HFFc6 (cell line): ENCODE measurements at regions not wholly inside any gene's neighbourhood (a gene's known extent, or its start where the extent isn't known, plus 50 kb on each side); places are given as distances from the start of the nearest gene placed in this dataset.

Source experiments
- DNase-seq: peaks from one replicate; pipeline ENCODE4 v3.0.0-alpha.2; 2018
- H3K27ac Mint-ChIP-seq: 2 replicates; pipeline ENCODE4 v1.8.0; 2020; ENCODE audit warnings: mild to moderate bottlenecking, mixed read lengths
- H3K27me3 Mint-ChIP-seq: 2 replicates; pipeline ENCODE4 v1.8.0; 2021; ENCODE audit warnings: mild to moderate bottlenecking, moderate library complexity, mixed read lengths; ENCODE audit not compliant: insufficient read depth
- H3K36me3 Mint-ChIP-seq: 2 replicates; pipeline ENCODE4 v1.8.0; 2021; ENCODE audit warnings: low read depth, mixed read lengths
- H3K4me1 Mint-ChIP-seq: 2 replicates; pipeline ENCODE4 v1.8.0; 2020; ENCODE audit warnings: low read depth, mixed read lengths
- H3K4me3 Mint-ChIP-seq: 2 replicates; pipeline ENCODE4 v1.8.0; 2020; ENCODE audit warnings: mild to moderate bottlenecking, moderate library complexity, mixed read lengths
- H3K9me3 Mint-ChIP-seq: 2 replicates; pipeline ENCODE4 v1.8.0; 2020; ENCODE audit warnings: mild to moderate bottlenecking, mixed read lengths
- TF ChIP-seq, protein P1 (sequence below): fragments of 200-600 bp; sonication (generic); IDR thresholded peaks from 2 replicates; pipeline ENCODE4 v1.5.0; 2021; ENCODE audit warnings: antibody characterized with exemption, mild to moderate bottlenecking

GRCh38 chr5:104928906-104929520 is 1366.4 kb upstream of the NUDT12 start:
- no peak for DNase-seq
- no peak overlapping the region for H3K27ac Mint-ChIP-seq
- TF ChIP-seq, protein P1, sequence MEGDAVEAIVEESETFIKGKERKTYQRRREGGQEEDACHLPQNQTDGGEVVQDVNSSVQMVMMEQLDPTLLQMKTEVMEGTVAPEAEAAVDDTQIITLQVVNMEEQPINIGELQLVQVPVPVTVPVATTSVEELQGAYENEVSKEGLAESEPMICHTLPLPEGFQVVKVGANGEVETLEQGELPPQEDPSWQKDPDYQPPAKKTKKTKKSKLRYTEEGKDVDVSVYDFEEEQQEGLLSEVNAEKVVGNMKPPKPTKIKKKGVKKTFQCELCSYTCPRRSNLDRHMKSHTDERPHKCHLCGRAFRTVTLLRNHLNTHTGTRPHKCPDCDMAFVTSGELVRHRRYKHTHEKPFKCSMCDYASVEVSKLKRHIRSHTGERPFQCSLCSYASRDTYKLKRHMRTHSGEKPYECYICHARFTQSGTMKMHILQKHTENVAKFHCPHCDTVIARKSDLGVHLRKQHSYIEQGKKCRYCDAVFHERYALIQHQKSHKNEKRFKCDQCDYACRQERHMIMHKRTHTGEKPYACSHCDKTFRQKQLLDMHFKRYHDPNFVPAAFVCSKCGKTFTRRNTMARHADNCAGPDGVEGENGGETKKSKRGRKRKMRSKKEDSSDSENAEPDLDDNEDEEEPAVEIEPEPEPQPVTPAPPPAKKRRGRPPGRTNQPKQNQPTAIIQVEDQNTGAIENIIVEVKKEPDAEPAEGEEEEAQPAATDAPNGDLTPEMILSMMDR: no peak
- H3K27me3 Mint-ChIP-seq: no peaks in the 10 kb centered on the region
- peaks cover 9% of the 10 kb centered on the region for H3K36me3 Mint-ChIP-seq
- no peak overlapping the region for H3K4me3 Mint-ChIP-seq
- no peaks in the 10 kb centered on the region for H3K4me1 Mint-ChIP-seq
- peaks cover 36% of the 10 kb centered on the region for H3K9me3 Mint-ChIP-seq

DNA sequence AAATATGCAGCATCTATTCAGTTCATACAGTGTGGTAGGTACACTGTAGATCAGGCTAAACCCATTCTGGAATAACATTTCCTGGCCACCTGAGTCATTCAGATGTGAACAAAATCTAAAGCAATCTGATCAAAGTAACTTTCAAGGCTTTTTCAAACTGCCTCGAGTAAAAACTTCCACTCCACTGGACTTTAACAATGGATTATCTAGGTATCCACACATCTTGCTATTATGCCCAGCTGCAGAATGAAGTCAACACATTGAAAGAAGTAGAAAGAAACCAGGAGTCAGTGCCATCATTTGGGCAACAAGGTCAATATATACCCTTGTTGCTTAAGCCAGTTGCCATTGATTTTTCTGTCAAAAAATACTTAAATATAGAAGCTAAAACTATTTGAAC is 1352.6 kb upstream of the NUDT12 start:
- no peaks in the 10 kb centered on the region for H3K27me3 Mint-ChIP-seq

DNA sequence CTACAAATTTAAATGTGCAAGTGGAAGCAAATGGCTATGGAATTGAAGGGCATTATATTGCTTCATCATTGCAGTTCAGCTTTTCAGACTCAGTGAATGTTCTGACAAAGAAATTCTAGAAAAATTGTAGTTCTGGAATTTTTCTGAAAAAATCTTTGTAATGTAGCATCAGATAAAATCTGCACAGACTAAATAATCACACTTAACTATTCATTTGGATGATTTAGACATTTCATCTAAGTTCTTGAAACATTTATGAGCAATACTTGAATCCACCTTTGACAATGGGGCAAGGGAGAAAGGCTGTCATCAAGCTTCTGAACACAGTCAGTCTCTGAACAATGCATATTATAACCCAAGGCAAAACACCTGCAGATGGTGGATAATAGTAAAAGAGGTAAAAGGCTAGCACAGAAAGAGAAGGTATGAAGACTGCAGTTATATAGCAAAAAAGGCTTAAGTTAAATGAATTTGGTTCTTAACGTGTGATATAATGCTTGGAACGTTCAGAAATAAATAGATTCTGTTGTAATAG is 1352.0 kb upstream of the NUDT12 start:
- no peaks in the 10 kb centered on the region for H3K4me1 Mint-ChIP-seq
- H3K36me3 Mint-ChIP-seq: no peaks in the 10 kb centered on the region
- TF ChIP-seq, protein P1: no peak
- no peak overlapping the region for H3K27ac Mint-ChIP-seq
- H3K9me3 Mint-ChIP-seq: peaks cover 32% of the 10 kb centered on the region
- no peak for DNase-seq
- H3K27me3 Mint-ChIP-seq: no peaks in the 10 kb centered on the region
- no peak overlapping the region for H3K4me3 Mint-ChIP-seq

More for the DNA sequence above, 1352.6 kb upstream of the NUDT12 start:
- TF ChIP-seq, protein P1: no peak
- H3K27ac Mint-ChIP-seq: no peak overlapping the region
- H3K36me3 Mint-ChIP-seq: no peaks in the 10 kb centered on the region
- H3K9me3 Mint-ChIP-seq: peaks cover 31% of the 10 kb centered on the region
- no peak for DNase-seq
- H3K4me3 Mint-ChIP-seq: no peak overlapping the region
- H3K4me1 Mint-ChIP-seq: no peaks in the 10 kb centered on the region

DNA sequence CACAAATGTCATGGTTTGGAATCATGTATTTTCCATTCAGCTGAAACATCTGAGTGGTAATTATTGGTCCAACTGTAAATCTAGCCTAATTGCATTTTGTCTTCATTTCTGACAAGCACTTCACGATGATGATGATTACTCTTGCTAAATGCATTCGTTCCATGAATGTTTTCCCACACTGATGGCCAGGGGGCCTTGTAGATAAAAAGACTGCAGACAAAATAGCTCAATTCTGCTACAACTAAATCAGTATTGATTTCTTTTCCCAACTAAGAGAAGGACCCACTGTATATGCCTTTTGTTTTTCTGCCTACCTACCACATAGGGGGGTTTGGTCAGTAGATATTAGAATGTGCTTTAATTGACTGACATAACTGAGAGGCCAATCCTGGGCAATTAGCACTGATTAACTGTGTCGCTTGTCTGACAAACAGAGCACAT is 1351.3 kb upstream of the NUDT12 start:
- TF ChIP-seq, protein P1: no peak
- H3K36me3 Mint-ChIP-seq: no peaks in the 10 kb centered on the region
- peaks cover 32% of the 10 kb centered on the region for H3K9me3 Mint-ChIP-seq
- H3K4me1 Mint-ChIP-seq: no peaks in the 10 kb centered on the region
- H3K27me3 Mint-ChIP-seq: no peaks in the 10 kb centered on the region
- H3K4me3 Mint-ChIP-seq: no peak overlapping the region
- no peak for DNase-seq
- H3K27ac Mint-ChIP-seq: no peak overlapping the region

GRCh38 chr5:104909803-104910202 is 1347.2 kb upstream of the NUDT12 start:
- Mint-ChIP-seq H3K4me3 (no peak overlapping the region), H3K4me1 (no peaks in the 10 kb centered on the region), H3K27ac (no peak overlapping the region), H3K36me3 (no peaks in the 10 kb centered on the region), H3K9me3 (peaks cover 28% of the 10 kb centered on the region), H3K27me3 (no peaks in the 10 kb centered on the region)
- TF ChIP-seq, protein P1: no peak
- no peak for DNase-seq
